ENCODE measurements at regions not wholly inside any gene's neighbourhood (a gene's known extent, or its start where the extent isn't known, plus 50 kb on each side); places are given as distances from the start of the nearest gene placed in this dataset.

DNA sequence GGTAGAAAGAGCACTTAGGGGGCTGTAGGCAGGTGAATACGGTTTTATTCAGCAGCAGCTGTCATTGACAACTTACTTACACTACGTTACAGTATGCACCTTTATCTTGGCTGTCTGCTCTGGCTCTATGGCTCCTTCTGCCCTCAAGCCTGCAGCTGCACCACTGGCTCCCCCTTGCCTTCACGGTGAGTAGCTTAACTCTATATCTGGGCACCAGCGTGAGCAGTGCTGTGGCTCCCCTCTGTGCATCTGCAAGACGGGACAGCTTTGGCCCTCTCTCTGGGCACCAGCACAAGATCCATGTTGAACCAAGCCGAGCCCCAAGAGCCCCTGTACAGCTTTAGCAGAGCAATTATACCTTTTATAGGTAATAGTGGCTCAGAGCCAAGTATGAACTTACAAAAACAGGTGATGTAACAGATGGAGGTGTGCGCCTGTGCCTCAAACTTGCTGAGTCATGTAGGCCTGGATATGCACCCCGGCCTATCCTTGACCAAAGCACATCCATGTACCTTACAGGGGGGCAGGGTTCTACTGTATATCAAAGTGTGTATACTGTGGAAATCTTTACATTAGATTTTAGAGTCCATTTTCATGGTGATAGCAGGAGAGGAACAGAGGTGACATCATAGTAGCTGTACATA lies 96.9 kb upstream of the CTSC start (continued):
- TF ChIP-seq, protein P1, sequence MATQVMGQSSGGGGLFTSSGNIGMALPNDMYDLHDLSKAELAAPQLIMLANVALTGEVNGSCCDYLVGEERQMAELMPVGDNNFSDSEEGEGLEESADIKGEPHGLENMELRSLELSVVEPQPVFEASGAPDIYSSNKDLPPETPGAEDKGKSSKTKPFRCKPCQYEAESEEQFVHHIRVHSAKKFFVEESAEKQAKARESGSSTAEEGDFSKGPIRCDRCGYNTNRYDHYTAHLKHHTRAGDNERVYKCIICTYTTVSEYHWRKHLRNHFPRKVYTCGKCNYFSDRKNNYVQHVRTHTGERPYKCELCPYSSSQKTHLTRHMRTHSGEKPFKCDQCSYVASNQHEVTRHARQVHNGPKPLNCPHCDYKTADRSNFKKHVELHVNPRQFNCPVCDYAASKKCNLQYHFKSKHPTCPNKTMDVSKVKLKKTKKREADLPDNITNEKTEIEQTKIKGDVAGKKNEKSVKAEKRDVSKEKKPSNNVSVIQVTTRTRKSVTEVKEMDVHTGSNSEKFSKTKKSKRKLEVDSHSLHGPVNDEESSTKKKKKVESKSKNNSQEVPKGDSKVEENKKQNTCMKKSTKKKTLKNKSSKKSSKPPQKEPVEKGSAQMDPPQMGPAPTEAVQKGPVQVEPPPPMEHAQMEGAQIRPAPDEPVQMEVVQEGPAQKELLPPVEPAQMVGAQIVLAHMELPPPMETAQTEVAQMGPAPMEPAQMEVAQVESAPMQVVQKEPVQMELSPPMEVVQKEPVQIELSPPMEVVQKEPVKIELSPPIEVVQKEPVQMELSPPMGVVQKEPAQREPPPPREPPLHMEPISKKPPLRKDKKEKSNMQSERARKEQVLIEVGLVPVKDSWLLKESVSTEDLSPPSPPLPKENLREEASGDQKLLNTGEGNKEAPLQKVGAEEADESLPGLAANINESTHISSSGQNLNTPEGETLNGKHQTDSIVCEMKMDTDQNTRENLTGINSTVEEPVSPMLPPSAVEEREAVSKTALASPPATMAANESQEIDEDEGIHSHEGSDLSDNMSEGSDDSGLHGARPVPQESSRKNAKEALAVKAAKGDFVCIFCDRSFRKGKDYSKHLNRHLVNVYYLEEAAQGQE (IDR thresholded peaks at IDR 0.05; ENCODE audit: borderline replicate concordance) = peak; percentile 73
- TF ChIP-seq, protein P1 (CRISPR knock-in tag; IDR thresholded peaks at IDR 0.05; ENCODE audit: low read depth) = no peak
- TF ChIP-seq, protein P2, sequence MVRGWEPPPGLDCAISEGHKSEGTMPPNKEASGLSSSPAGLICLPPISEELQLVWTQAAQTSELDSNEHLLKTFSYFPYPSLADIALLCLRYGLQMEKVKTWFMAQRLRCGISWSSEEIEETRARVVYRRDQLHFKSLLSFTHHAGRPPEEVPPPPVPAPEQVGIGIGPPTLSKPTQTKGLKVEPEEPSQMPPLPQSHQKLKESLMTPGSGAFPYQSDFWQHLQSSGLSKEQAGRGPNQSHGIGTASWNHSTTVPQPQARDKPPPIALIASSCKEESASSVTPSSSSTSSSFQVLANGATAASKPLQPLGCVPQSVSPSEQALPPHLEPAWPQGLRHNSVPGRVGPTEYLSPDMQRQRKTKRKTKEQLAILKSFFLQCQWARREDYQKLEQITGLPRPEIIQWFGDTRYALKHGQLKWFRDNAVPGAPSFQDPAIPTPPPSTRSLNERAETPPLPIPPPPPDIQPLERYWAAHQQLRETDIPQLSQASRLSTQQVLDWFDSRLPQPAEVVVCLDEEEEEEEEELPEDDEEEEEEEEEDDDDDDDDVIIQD (CRISPR knock-in tag; IDR thresholded peaks at IDR 0.05) = no peak
- TF ChIP-seq, protein P3, sequence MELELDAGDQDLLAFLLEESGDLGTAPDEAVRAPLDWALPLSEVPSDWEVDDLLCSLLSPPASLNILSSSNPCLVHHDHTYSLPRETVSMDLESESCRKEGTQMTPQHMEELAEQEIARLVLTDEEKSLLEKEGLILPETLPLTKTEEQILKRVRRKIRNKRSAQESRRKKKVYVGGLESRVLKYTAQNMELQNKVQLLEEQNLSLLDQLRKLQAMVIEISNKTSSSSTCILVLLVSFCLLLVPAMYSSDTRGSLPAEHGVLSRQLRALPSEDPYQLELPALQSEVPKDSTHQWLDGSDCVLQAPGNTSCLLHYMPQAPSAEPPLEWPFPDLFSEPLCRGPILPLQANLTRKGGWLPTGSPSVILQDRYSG (tag; conservative IDR thresholded peaks at IDR 0.05; ENCODE audit: low read depth) = 0 out of 2 replicates have a peak, but pooled peaks have one; percentile 69
- TF ChIP-seq MAFG (tag; conservative IDR thresholded peaks at IDR 0.05) = peak; percentile 94
- TF ChIP-seq, protein P4, sequence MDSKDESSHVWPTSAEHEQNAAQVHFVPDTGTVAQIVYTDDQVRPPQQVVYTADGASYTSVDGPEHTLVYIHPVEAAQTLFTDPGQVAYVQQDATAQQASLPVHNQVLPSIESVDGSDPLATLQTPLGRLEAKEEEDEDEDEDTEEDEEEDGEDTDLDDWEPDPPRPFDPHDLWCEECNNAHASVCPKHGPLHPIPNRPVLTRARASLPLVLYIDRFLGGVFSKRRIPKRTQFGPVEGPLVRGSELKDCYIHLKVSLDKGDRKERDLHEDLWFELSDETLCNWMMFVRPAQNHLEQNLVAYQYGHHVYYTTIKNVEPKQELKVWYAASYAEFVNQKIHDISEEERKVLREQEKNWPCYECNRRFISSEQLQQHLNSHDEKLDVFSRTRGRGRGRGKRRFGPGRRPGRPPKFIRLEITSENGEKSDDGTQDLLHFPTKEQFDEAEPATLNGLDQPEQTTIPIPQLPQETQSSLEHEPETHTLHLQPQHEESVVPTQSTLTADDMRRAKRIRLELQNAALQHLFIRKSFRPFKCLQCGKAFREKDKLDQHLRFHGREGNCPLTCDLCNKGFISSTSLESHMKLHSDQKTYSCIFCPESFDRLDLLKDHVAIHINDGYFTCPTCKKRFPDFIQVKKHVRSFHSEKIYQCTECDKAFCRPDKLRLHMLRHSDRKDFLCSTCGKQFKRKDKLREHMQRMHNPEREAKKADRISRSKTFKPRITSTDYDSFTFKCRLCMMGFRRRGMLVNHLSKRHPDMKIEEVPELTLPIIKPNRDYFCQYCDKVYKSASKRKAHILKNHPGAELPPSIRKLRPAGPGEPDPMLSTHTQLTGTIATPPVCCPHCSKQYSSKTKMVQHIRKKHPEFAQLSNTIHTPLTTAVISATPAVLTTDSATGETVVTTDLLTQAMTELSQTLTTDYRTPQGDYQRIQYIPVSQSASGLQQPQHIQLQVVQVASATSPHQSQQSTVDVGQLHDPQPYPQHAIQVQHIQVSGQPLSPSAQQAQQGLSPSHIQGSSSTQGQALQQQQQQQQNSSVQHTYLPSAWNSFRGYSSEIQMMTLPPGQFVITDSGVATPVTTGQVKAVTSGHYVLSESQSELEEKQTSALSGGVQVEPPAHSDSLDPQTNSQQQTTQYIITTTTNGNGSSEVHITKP (IDR thresholded peaks at IDR 0.05; ENCODE audit: partially characterized antibody) = peak; percentile 49
- TF ChIP-seq HSF4 (CRISPR knock-in tag; IDR thresholded peaks at IDR 0.05; ENCODE audit: borderline replicate concordance) = 0 out of 2 replicates have a peak, but pooled peaks have one; percentile 43
- no peak for TF ChIP-seq POLR3G (IDR thresholded peaks at IDR 0.05; ENCODE audit: extremely low read depth, insufficient read length, insufficient replicate concordance)
- TF ChIP-seq, protein P5, sequence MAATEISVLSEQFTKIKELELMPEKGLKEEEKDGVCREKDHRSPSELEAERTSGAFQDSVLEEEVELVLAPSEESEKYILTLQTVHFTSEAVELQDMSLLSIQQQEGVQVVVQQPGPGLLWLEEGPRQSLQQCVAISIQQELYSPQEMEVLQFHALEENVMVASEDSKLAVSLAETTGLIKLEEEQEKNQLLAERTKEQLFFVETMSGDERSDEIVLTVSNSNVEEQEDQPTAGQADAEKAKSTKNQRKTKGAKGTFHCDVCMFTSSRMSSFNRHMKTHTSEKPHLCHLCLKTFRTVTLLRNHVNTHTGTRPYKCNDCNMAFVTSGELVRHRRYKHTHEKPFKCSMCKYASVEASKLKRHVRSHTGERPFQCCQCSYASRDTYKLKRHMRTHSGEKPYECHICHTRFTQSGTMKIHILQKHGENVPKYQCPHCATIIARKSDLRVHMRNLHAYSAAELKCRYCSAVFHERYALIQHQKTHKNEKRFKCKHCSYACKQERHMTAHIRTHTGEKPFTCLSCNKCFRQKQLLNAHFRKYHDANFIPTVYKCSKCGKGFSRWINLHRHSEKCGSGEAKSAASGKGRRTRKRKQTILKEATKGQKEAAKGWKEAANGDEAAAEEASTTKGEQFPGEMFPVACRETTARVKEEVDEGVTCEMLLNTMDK (IDR thresholded peaks at IDR 0.05; ENCODE audit: borderline replicate concordance, insufficient read depth, low read depth, low read length, poor library complexity, severe bottlenecking) = no peak
